ENCODE measurements at regions not wholly inside any gene's neighbourhood (a gene's known extent, or its start where the extent isn't known, plus 50 kb on each side); places are given as distances from the start of the nearest gene placed in this dataset.
"Not testable (repeated sequence)": the region's sequence is repeated elsewhere in the genome, so short reads cannot be mapped to it uniquely, and the experiment has no call there.

- DNase-seq, result no peak
Observed at GRCh38 chr5:40210694-40211093, 469.0 kb upstream of the PTGER4 start.

GRCh38 chr5:40206030-40206429, 473.7 kb upstream of the PTGER4 start:
- DNase-seq, result no peak

DNA sequence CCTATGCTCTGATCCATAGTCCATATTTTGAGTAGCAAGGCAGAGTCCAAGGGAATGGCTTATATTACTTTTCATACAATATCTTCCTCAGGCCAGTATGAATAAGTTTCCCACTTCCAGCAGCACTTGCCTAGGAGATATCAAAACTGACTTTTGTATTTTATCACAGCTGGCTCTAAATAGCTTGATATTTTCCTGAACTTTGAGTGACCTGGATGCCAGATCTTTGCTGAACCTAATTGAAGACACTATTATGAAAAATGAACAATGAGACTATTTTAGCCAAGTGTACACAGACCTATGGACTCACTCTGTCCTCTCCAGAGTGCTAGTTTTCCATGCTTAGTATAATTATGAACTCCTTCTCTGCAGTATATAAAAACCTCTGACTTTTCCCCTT, 475.6 kb upstream of the PTGER4 start:
- no peak for DNase-seq

DNA sequence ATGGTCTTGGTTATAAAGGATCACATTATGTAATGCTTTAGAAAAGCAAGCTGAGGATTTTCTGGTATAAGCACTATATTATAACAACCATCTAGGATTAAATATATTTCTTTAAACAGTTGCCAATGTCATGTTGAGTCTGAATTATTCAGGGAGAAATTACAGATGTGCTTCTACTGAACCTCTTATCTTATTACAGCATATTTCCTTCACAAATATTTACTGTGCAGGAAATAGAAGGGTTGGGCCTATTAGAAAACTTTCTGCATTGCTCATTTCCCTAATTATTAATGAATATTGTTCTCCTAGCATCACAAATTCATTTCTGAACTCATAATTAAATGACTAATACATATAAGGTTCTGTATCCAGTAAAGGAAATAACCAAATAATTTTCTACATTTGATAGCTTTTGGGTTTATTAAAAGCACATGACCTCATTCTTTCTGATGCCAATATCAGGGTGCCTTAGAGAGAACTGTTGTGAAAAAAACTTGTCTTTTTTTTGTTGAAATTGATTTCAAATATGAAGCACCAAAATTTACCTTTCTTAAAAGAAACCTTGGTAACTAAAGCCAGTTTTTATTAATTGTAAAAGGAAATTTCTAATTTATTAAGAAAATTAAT, 476.8 kb upstream of the PTGER4 start:
- DNase-seq, result no peak

GRCh38 chr5:40198736-40199135, 481.0 kb upstream of the PTGER4 start:
- DNase-seq, result no peak

GRCh38 chr5:40195574-40195973, 484.1 kb upstream of the PTGER4 start:
- DNase-seq, result not testable (repeated sequence)

DNA sequence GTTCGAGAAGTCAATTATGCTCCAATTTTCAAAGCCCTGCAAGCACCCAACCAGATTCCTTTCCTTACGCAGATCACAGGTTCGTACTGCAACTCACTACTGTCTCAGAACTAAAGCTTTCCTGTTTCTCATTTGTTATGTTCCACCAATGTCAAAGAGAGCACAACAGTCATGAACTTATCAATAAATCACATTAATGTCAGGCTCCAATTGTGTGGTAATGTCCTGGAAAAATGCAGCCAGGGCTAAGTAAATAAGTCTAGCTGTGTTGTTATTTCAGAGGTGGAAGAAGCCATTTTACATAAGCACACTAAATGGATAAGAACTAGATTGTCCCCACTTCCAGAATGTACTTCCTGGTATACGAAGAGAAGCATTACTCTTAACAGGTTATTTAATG, 488.6 kb upstream of the PTGER4 start:
- DNase-seq, result no peak

DNA sequence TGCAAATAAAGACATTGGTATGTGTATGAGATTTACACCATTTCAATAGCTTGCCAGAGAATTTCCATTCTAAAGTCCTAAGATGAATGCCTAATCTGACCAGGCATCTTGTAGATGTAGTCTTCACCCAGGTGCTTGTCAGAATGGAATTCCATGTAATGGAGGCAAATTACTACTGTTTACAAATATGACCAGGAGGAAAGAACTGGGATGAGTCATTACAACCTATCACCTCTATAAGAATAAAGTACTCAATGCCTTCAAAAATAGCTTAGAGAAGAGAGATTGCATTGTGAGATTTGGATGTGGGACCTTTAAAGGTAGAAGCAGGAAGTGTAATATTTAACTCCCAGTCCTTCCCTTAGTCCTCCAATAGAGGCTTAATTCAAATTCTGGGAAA, 507.0 kb upstream of the PTGER4 start:
- DNase-seq, result no peak

DNA sequence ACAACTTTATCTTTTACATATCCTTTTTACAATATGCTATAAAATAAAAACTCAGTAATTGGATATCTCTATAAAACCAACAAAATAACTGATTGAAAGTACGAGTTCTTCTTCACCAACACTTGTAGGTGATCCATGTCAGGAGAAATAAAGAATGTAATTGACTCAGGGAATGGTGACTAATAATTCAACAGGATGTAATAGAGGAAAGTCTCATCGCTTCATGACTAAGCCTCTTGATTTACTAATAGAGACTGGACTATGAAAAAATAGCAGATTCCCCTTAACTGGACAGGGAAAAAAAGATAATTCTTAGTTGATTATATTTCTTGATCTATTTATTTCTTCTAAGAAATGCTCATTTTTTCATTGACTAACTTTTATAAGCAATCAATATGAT, 507.7 kb upstream of the PTGER4 start:
- DNase-seq, result no peak

DNA sequence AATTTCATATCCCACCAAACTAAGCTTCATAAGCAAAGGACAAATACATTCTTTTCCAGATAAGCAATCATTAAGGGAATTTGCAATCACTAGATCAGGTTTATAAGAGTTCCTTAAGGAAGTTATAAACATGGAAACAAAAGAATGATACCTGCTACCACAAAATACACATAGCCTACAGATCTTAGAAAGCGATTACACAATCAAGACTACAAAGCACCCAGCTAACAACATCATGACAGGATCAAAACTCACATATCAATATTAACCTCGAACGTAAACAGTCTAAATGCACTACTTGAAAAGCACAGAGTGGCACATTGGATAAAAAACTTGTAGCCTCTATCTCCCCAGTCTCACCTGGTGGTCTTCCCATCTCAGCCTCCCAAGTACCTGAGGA, 512.4 kb upstream of the PTGER4 start:
- DNase-seq, result no peak

DNA sequence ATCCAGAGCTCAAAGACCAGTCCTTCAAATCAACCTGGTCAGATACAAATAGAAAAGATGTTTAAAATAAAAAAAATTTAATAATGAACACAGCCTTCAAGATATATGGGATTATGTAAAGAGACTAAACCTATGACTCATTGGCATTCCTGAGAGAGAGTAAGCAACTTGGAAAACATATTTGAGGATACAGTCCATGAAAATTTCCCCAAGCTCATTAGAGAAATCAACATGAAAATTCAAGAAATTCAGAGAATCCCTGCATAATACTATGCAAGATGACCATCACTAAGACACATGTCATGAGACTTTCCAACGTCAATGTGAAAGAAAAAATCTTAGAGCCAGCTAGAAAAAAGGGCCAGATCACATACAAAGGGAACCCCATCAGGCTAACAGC, 512.9 kb upstream of the PTGER4 start:
- DNase-seq, result no peak

GRCh38 chr5:40165789-40166728, 513.7 kb upstream of the PTGER4 start:
- no peak for DNase-seq

GRCh38 chr5:40165106-40165788, 514.5 kb upstream of the PTGER4 start:
- DNase-seq, result no peak

DNA sequence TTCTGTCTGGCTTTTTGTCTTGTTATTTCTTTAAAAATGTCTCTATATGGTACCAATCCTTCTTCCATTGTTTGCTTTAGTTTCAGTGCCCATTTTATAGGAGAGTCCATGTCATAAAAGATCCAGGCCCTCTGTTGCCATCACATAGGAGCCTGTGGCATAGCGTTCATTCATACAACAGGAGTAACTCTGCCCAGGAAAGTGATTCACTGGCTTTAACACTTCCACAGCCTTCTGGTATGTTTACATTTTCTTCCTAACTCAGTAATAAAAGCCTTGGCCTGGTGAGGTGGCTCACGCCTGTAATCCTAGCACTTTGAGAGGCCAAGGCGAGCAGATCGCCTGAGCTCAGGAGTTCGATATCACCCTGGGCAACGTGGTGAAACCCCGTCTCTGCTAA, 519.3 kb upstream of the PTGER4 start:
- DNase-seq, result no peak

DNA sequence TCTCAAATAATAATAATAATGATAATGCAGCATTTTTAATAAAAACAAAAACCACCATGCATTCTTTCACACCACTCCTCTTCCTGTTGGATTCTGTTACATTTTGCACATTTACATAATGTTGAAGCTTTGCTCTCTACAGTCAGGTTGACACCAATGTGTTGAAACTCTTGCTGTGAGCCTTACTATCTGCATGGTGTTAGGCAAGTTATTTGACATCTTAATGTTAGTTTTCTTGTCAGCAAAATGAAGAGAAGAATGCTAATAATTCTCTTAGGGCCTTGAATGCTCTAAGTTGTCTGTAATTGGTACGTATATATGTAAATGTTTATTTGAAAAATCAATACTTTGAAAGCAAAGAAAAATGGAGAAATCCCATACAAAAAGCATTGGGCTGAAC, 525.5 kb upstream of the PTGER4 start:
- no peak for DNase-seq

DNA sequence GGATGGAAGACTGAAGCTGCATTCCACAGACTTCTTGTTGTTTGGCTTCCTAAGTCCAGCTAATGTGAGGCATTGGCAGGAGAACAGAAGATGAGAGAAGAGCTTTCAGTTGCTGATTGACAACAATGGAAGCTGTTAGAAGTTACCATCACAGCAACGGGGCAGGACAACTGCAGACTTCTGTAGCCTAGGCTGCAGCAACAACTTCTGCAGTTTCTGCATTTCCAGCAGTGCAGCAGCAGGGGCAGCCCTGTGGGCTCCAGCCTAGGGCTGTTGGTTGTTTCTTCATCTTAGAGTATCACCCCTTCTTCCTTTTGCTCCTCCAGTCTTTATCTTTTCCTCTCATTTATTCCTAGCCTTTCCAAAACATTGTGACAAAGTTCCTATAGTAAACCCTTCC, 528.8 kb upstream of the PTGER4 start:
- DNase-seq, result no peak

DNA sequence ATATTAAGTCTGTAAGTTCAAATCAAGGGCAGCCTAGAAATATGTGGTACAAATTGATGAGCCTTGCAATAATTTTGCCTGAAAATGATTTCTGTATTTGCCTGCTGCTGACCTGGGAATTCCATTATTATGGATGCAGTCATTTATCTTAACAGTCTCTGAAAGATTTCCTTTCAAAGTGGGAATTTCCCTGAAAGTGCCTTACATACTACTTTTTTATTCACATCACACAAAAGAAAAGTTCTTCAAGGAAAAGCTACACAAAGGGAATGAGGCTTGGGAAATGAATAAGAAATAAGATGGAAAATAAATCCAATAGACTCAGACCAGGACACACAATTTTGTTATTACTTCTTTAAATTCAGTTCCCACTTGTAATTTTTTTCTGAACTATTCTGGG, 537.8 kb upstream of the PTGER4 start:
- DNase-seq, result no peak

GRCh38 chr5:40141418-40141817, 538.3 kb upstream of the PTGER4 start:
- no peak for DNase-seq

DNA sequence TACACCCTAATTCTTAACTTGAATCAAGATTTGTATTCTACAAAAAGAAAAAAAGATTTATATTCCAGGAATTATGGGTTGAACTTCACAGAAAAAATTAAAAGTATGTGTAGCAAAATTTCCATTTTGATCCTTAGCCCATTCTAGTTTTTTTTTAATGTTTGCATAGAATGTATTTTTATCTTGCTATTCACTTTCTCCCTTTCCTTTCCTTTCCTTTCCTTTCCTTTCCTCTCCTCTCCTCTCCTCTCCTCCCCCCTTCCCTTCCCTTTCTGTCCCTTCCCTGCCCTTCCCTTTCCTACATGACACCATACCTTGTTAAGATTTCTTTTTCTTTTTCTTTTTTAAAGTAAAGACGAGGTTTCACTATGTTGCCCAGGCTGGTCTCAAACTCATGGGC, 542.5 kb upstream of the PTGER4 start:
- no peak for DNase-seq

GRCh38 chr5:40134883-40135520, 544.7 kb upstream of the PTGER4 start:
- DNase-seq, result no peak

GRCh38 chr5:40124367-40124766, 555.3 kb upstream of the PTGER4 start:
- DNase-seq, result no peak

- DNase-seq, result no peak
Observed at GRCh38 chr5:40121236-40121635, 558.5 kb upstream of the PTGER4 start.

- no peak for DNase-seq
Observed at GRCh38 chr5:40112875-40113274, 566.8 kb upstream of the PTGER4 start.

Measured in activated T-cell treated with anti-CD3 and anti-CD28 coated beads, Interleukin-2, amount 50 U/mL, for 48 hours (primary cell).